ENCODE measurements at regions not wholly inside any gene's neighbourhood (a gene's known extent, or its start where the extent isn't known, plus 50 kb on each side); places are given as distances from the start of the nearest gene placed in this dataset.

- DNase-seq (ENCODE audit: insufficient read length, low spot score) (no peak), FAIRE-seq (no peak)
- no peak for TF ChIP-seq POLR2A (IDR thresholded peaks at IDR 0.05; ENCODE audit: low read depth, low read length)
- TF ChIP-seq PAX5 (IDR thresholded peaks at IDR 0.05; ENCODE audit: insufficient read depth, low read length, severe bottlenecking): no peak
- TF ChIP-seq TAF1 (IDR thresholded peaks at IDR 0.05; ENCODE audit: low read depth, low read length): no peak
- TF ChIP-seq SPI1 (IDR thresholded peaks at IDR 0.05; ENCODE audit: low read depth, low read length): no peak
- TF ChIP-seq POLR2AphosphoS5 (IDR thresholded peaks at IDR 0.05; ENCODE audit: low read depth, low read length): no peak
- TF ChIP-seq POU2F2 (IDR thresholded peaks at IDR 0.05; ENCODE audit: low read depth, low read length): no peak
Observed at GRCh38 chr5:152259702-152260101, 145.4 kb downstream of the NMUR2 start.

- DNase-seq (ENCODE audit: insufficient read length, low spot score) (no peak), FAIRE-seq (no peak)
- TF ChIP-seq SPI1 (IDR thresholded peaks at IDR 0.05; ENCODE audit: low read depth, low read length): no peak
- no peak for TF ChIP-seq POLR2AphosphoS5 (IDR thresholded peaks at IDR 0.05; ENCODE audit: low read depth, low read length)
- TF ChIP-seq POLR2A (IDR thresholded peaks at IDR 0.05; ENCODE audit: low read depth, low read length): no peak
- no peak for TF ChIP-seq POU2F2 (IDR thresholded peaks at IDR 0.05; ENCODE audit: low read depth, low read length)
- TF ChIP-seq TAF1 (IDR thresholded peaks at IDR 0.05; ENCODE audit: low read depth, low read length): no peak
- no peak for TF ChIP-seq PAX5 (IDR thresholded peaks at IDR 0.05; ENCODE audit: insufficient read depth, low read length, severe bottlenecking)
Observed at GRCh38 chr5:152256580-152256979, 148.5 kb downstream of the NMUR2 start.

GRCh38 chr5:152255411-152255810 lies 149.7 kb downstream of the NMUR2 start:
- no peak for TF ChIP-seq SPI1 (IDR thresholded peaks at IDR 0.05; ENCODE audit: low read depth, low read length)
- TF ChIP-seq POLR2AphosphoS5 (IDR thresholded peaks at IDR 0.05; ENCODE audit: low read depth, low read length): no peak
- TF ChIP-seq PAX5 (IDR thresholded peaks at IDR 0.05; ENCODE audit: insufficient read depth, low read length, severe bottlenecking): no peak
- TF ChIP-seq TAF1 (IDR thresholded peaks at IDR 0.05; ENCODE audit: low read depth, low read length): no peak
- no peak for TF ChIP-seq POU2F2 (IDR thresholded peaks at IDR 0.05; ENCODE audit: low read depth, low read length)
- TF ChIP-seq POLR2A (IDR thresholded peaks at IDR 0.05; ENCODE audit: low read depth, low read length): no peak
- DNase-seq (ENCODE audit: insufficient read length, low spot score) (no peak), FAIRE-seq (no peak)

- TF ChIP-seq TAF1 (IDR thresholded peaks at IDR 0.05; ENCODE audit: low read depth, low read length): no peak
- no peak for TF ChIP-seq SPI1 (IDR thresholded peaks at IDR 0.05; ENCODE audit: low read depth, low read length)
- TF ChIP-seq POLR2A (IDR thresholded peaks at IDR 0.05; ENCODE audit: low read depth, low read length): no peak
- TF ChIP-seq POLR2AphosphoS5 (IDR thresholded peaks at IDR 0.05; ENCODE audit: low read depth, low read length): no peak
- TF ChIP-seq POU2F2 (IDR thresholded peaks at IDR 0.05; ENCODE audit: low read depth, low read length): no peak
- no peak for TF ChIP-seq PAX5 (IDR thresholded peaks at IDR 0.05; ENCODE audit: insufficient read depth, low read length, severe bottlenecking)
- FAIRE-seq (no peak), DNase-seq (ENCODE audit: insufficient read length, low spot score) (no peak)
Observed at GRCh38 chr5:152247850-152248385, 157.2 kb downstream of the NMUR2 start.

- FAIRE-seq (no peak), DNase-seq (ENCODE audit: insufficient read length, low spot score) (no peak)
- TF ChIP-seq POLR2AphosphoS5 (IDR thresholded peaks at IDR 0.05; ENCODE audit: low read depth, low read length) (no peak), SPI1 (IDR thresholded peaks at IDR 0.05; ENCODE audit: low read depth, low read length) (no peak), POLR2A (IDR thresholded peaks at IDR 0.05; ENCODE audit: low read depth, low read length) (no peak), POU2F2 (IDR thresholded peaks at IDR 0.05; ENCODE audit: low read depth, low read length) (no peak), TAF1 (IDR thresholded peaks at IDR 0.05; ENCODE audit: low read depth, low read length) (no peak), PAX5 (IDR thresholded peaks at IDR 0.05; ENCODE audit: insufficient read depth, low read length, severe bottlenecking) (no peak)
Observed at GRCh38 chr5:152246401-152246800, 158.7 kb downstream of the NMUR2 start.

GRCh38 chr5:152237531-152237930 lies 167.5 kb downstream of the NMUR2 start:
- TF ChIP-seq POLR2AphosphoS5 (IDR thresholded peaks at IDR 0.05; ENCODE audit: low read depth, low read length): no peak
- no peak for TF ChIP-seq SPI1 (IDR thresholded peaks at IDR 0.05; ENCODE audit: low read depth, low read length)
- no peak for TF ChIP-seq POU2F2 (IDR thresholded peaks at IDR 0.05; ENCODE audit: low read depth, low read length)
- no peak for TF ChIP-seq PAX5 (IDR thresholded peaks at IDR 0.05; ENCODE audit: insufficient read depth, low read length, severe bottlenecking)
- no peak for TF ChIP-seq POLR2A (IDR thresholded peaks at IDR 0.05; ENCODE audit: low read depth, low read length)
- no peak for TF ChIP-seq TAF1 (IDR thresholded peaks at IDR 0.05; ENCODE audit: low read depth, low read length)
- no peak for FAIRE-seq
- DNase-seq (ENCODE audit: insufficient read length, low spot score): no peak

GRCh38 chr5:152226191-152226590 lies 178.9 kb downstream of the NMUR2 start:
- DNase-seq (ENCODE audit: insufficient read length, low spot score) (no peak), FAIRE-seq (no peak)
- TF ChIP-seq SPI1 (IDR thresholded peaks at IDR 0.05; ENCODE audit: low read depth, low read length): no peak
- no peak for TF ChIP-seq PAX5 (IDR thresholded peaks at IDR 0.05; ENCODE audit: insufficient read depth, low read length, severe bottlenecking)
- no peak for TF ChIP-seq POU2F2 (IDR thresholded peaks at IDR 0.05; ENCODE audit: low read depth, low read length)
- no peak for TF ChIP-seq POLR2A (IDR thresholded peaks at IDR 0.05; ENCODE audit: low read depth, low read length)
- no peak for TF ChIP-seq TAF1 (IDR thresholded peaks at IDR 0.05; ENCODE audit: low read depth, low read length)
- no peak for TF ChIP-seq POLR2AphosphoS5 (IDR thresholded peaks at IDR 0.05; ENCODE audit: low read depth, low read length)

GRCh38 chr5:152221721-152222629 lies 183.1 kb downstream of the NMUR2 start:
- FAIRE-seq (no peak), DNase-seq (ENCODE audit: insufficient read length, low spot score) (no peak)
- TF ChIP-seq POLR2AphosphoS5 (IDR thresholded peaks at IDR 0.05; ENCODE audit: low read depth, low read length): no peak
- no peak for TF ChIP-seq TAF1 (IDR thresholded peaks at IDR 0.05; ENCODE audit: low read depth, low read length)
- no peak for TF ChIP-seq PAX5 (IDR thresholded peaks at IDR 0.05; ENCODE audit: insufficient read depth, low read length, severe bottlenecking)
- no peak for TF ChIP-seq POLR2A (IDR thresholded peaks at IDR 0.05; ENCODE audit: low read depth, low read length)
- TF ChIP-seq SPI1 (IDR thresholded peaks at IDR 0.05; ENCODE audit: low read depth, low read length): no peak
- no peak for TF ChIP-seq POU2F2 (IDR thresholded peaks at IDR 0.05; ENCODE audit: low read depth, low read length)

GRCh38 chr5:152218694-152219093 lies 186.4 kb downstream of the NMUR2 start:
- FAIRE-seq (no peak), DNase-seq (ENCODE audit: insufficient read length, low spot score) (no peak)
- no peak for TF ChIP-seq POU2F2 (IDR thresholded peaks at IDR 0.05; ENCODE audit: low read depth, low read length)
- no peak for TF ChIP-seq TAF1 (IDR thresholded peaks at IDR 0.05; ENCODE audit: low read depth, low read length)
- no peak for TF ChIP-seq SPI1 (IDR thresholded peaks at IDR 0.05; ENCODE audit: low read depth, low read length)
- TF ChIP-seq POLR2A (IDR thresholded peaks at IDR 0.05; ENCODE audit: low read depth, low read length): no peak
- TF ChIP-seq POLR2AphosphoS5 (IDR thresholded peaks at IDR 0.05; ENCODE audit: low read depth, low read length): no peak
- TF ChIP-seq PAX5 (IDR thresholded peaks at IDR 0.05; ENCODE audit: insufficient read depth, low read length, severe bottlenecking): no peak
